Muscle of leg (tissue), 3 donors: ENCODE measurements at regions not wholly inside any gene's neighbourhood (a gene's known extent, or its start where the extent isn't known, plus 50 kb on each side); places are given as distances from the start of the nearest gene placed in this dataset.

Experiments
- DNase-seq: peaks from one replicate; pipeline ENCODE4 v3.0.0; 2013
- H3K27ac ChIP-seq: one replicate; pipeline ENCODE4 v1.5.1; 2013; ENCODE audit warnings: mild to moderate bottlenecking, low read length, control low read depth
- H3K27me3 ChIP-seq: one replicate; pipeline ENCODE4 v1.6.1; 2013; ENCODE audit warnings: low read length; ENCODE audit not compliant: control insufficient read depth, insufficient read depth
- H3K36me3 ChIP-seq: one replicate; pipeline ENCODE4 v1.6.1; 2013; ENCODE audit warnings: low read length; ENCODE audit not compliant: control insufficient read depth, insufficient read depth
- H3K4me1 ChIP-seq: one replicate; pipeline ENCODE4 v1.6.1; 2013; ENCODE audit warnings: low read length; ENCODE audit not compliant: control insufficient read depth, insufficient read depth
- H3K4me3 ChIP-seq: one replicate; pipeline ENCODE4 v1.5.1; 2013; ENCODE audit warnings: low read length, control low read depth
- H3K9me3 ChIP-seq: replicated peaks from 2 replicates; pipeline ENCODE4 v1.6.1; 2013; ENCODE audit warnings: low read depth, low read length; ENCODE audit not compliant: control insufficient read depth
- WGBS: methylation state at CpG from one replicate; pipeline ENCODE4 v1.1.5; 2013; ENCODE audit warnings: missing lambda C conversion rate; ENCODE audit not compliant: insufficient coverage; 5-methylcytosine and 5-hydroxymethylcytosine counted together

GRCh38 chr16:26911436-26911835 lies 155.3 kb upstream of the C16orf82 start:
- no peaks in the 10 kb centered on the region for H3K27me3 ChIP-seq
- H3K9me3 ChIP-seq, result no peaks in the 10 kb centered on the region
- no peak overlapping the region for H3K4me3 ChIP-seq
- no peak for DNase-seq
- no CpG with 5 or more reads among the region's 2 CpGs for WGBS
- H3K27ac ChIP-seq, result no peak overlapping the region
- no peaks in the 10 kb centered on the region for H3K36me3 ChIP-seq
- no peaks in the 10 kb centered on the region for H3K4me1 ChIP-seq

GRCh38 chr16:26913851-26914250 lies 152.9 kb upstream of the C16orf82 start:
- Histone ChIP-seq H3K4me1 (no peaks in the 10 kb centered on the region), H3K9me3 (no peaks in the 10 kb centered on the region), H3K27me3 (no peaks in the 10 kb centered on the region), H3K4me3 (no peak overlapping the region), H3K27ac (no peak overlapping the region), H3K36me3 (no peaks in the 10 kb centered on the region)
- WGBS, result 54% methylated on average over 4 of the region's 6 CpGs
- no peak for DNase-seq

- no peaks in the 10 kb centered on the region for H3K27me3 ChIP-seq
- DNase-seq, result no peak
- no CpG with 5 or more reads among the region's 10 CpGs for WGBS
Measured at GRCh38 chr16:26930786-26931581, 135.7 kb upstream of the C16orf82 start.

GRCh38 chr16:26950636-26951035 lies 116.1 kb upstream of the C16orf82 start:
- Histone ChIP-seq H3K36me3 (no peaks in the 10 kb centered on the region), H3K27ac (no peak overlapping the region), H3K4me1 (no peaks in the 10 kb centered on the region), H3K9me3 (no peaks in the 10 kb centered on the region), H3K27me3 (peaks cover 3% of the 10 kb centered on the region), H3K4me3 (no peak overlapping the region)
- no peak for DNase-seq
- no CpG with 5 or more reads among the region's 4 CpGs for WGBS

More at GRCh38 chr16:26930786-26931581, 135.7 kb upstream of the C16orf82 start:
- Histone ChIP-seq H3K9me3 (no peaks in the 10 kb centered on the region), H3K4me1 (no peaks in the 10 kb centered on the region), H3K27ac (no peak overlapping the region), H3K4me3 (no peak overlapping the region), H3K36me3 (no peaks in the 10 kb centered on the region)

GRCh38 chr16:26951950-26952349 lies 114.8 kb upstream of the C16orf82 start:
- no peak overlapping the region for H3K27ac ChIP-seq
- DNase-seq, result peak; percentile 13
- no peaks in the 10 kb centered on the region for H3K4me1 ChIP-seq
- peaks cover 3% of the 10 kb centered on the region for H3K27me3 ChIP-seq
- no peak overlapping the region for H3K4me3 ChIP-seq
- no peaks in the 10 kb centered on the region for H3K36me3 ChIP-seq
- 10% methylated on average over 6 of the region's 9 CpGs for WGBS
- H3K9me3 ChIP-seq, result no peaks in the 10 kb centered on the region

GRCh38 chr16:26952411-26952810 lies 114.3 kb upstream of the C16orf82 start:
- no peaks in the 10 kb centered on the region for H3K36me3 ChIP-seq
- no CpG with 5 or more reads among the region's 1 CpG for WGBS
- H3K27me3 ChIP-seq, result peaks cover 3% of the 10 kb centered on the region
- no peaks in the 10 kb centered on the region for H3K9me3 ChIP-seq
- no peak overlapping the region for H3K27ac ChIP-seq
- H3K4me3 ChIP-seq, result no peak overlapping the region
- no peak for DNase-seq
- H3K4me1 ChIP-seq, result no peaks in the 10 kb centered on the region

GRCh38 chr16:26957283-26957859 lies 109.4 kb upstream of the C16orf82 start:
- WGBS, result 94% methylated on average over 2 of the region's 2 CpGs

GRCh38 chr16:26959416-26960009 lies 107.2 kb upstream of the C16orf82 start:
- Histone ChIP-seq H3K4me3 (no peak overlapping the region), H3K4me1 (no peaks in the 10 kb centered on the region), H3K27me3 (no peaks in the 10 kb centered on the region), H3K36me3 (no peaks in the 10 kb centered on the region), H3K27ac (no peak overlapping the region), H3K9me3 (no peaks in the 10 kb centered on the region)
- 48% methylated on average over 5 of the region's 5 CpGs for WGBS
- no peak for DNase-seq

More at GRCh38 chr16:26957283-26957859, 109.4 kb upstream of the C16orf82 start:
- Histone ChIP-seq H3K4me1 (no peaks in the 10 kb centered on the region), H3K4me3 (no peak overlapping the region), H3K27ac (no peak overlapping the region), H3K27me3 (no peaks in the 10 kb centered on the region), H3K36me3 (no peaks in the 10 kb centered on the region), H3K9me3 (no peaks in the 10 kb centered on the region)
- DNase-seq, result no peak

- H3K27me3 ChIP-seq, result no peaks in the 10 kb centered on the region
- DNase-seq, result no peak
- no peaks in the 10 kb centered on the region for H3K9me3 ChIP-seq
- no peaks in the 10 kb centered on the region for H3K36me3 ChIP-seq
- no peak overlapping the region for H3K27ac ChIP-seq
- no peak overlapping the region for H3K4me3 ChIP-seq
- H3K4me1 ChIP-seq, result no peaks in the 10 kb centered on the region
Measured at GRCh38 chr16:26961459-26961858, 105.3 kb upstream of the C16orf82 start.

- WGBS, result 60% methylated on average over 2 of the region's 4 CpGs
- H3K27ac ChIP-seq, result no peak overlapping the region
Measured at GRCh38 chr16:26963109-26963508, 103.6 kb upstream of the C16orf82 start.

More at GRCh38 chr16:26963109-26963508, 103.6 kb upstream of the C16orf82 start:
- no peak for DNase-seq
- no peaks in the 10 kb centered on the region for H3K36me3 ChIP-seq
- no peak overlapping the region for H3K4me3 ChIP-seq
- no peaks in the 10 kb centered on the region for H3K4me1 ChIP-seq
- H3K27me3 ChIP-seq, result no peaks in the 10 kb centered on the region
- H3K9me3 ChIP-seq, result no peaks in the 10 kb centered on the region
